Neural progenitor cell (in vitro differentiated cells): ENCODE measurements at regions not wholly inside any gene's neighbourhood (a gene's known extent, or its start where the extent isn't known, plus 50 kb on each side); places are given as distances from the start of the nearest gene placed in this dataset.

ENCODE experiments used
- DNase-seq: peaks from one replicate; pipeline ENCODE4 v3.0.0-alpha.2; 2016; ENCODE audit warnings: low spot score
- H2AFZ ChIP-seq: fragments of 200-600 bp; sonication (generic); replicated peaks from 2 replicates; pipeline ENCODE4 v1.6.1; 2016; ENCODE audit warnings: antibody characterized with exemption
- H3F3A ChIP-seq: fragments of 200-600 bp; sonication (generic); 2 replicates; pipeline ENCODE4 v1.6.1; 2016; ENCODE audit warnings: antibody characterized with exemption, low read depth
- H3K27ac ChIP-seq: fragments of 200-600 bp; sonication (generic); 2 replicates; pipeline ENCODE4 v1.5.1; 2016; ENCODE audit warnings: mild to moderate bottlenecking
- H3K27me3 ChIP-seq: fragments of 200-600 bp; sonication (generic); 2 replicates; pipeline ENCODE4 v1.6.1; 2016; ENCODE audit warnings: mild to moderate bottlenecking, moderate library complexity
- H3K36me3 ChIP-seq: fragments of 200-600 bp; sonication (generic); 2 replicates; pipeline ENCODE4 v1.5.1; 2016
- H3K4me1 ChIP-seq: fragments of 200-600 bp; sonication (generic); 2 replicates; pipeline ENCODE4 v1.6.1; 2016; ENCODE audit warnings: mixed run types
- H3K4me2 ChIP-seq: fragments of 200-600 bp; sonication (generic); 2 replicates; pipeline ENCODE4 v1.6.1; 2016
- H3K4me3 ChIP-seq: fragments of 200-600 bp; sonication (generic); 2 replicates; pipeline ENCODE4 v1.5.1; 2016
- H3K79me2 ChIP-seq: fragments of 200-600 bp; sonication (generic); 2 replicates; pipeline ENCODE4 v1.6.1; 2016; ENCODE audit warnings: low read depth
- H3K9ac ChIP-seq: fragments of 200-600 bp; sonication (generic); 2 replicates; pipeline ENCODE4 v1.6.1; 2016
- H3K9me3 ChIP-seq: fragments of 200-600 bp; sonication (generic); 2 replicates; pipeline ENCODE4 v1.5.1; 2016; ENCODE audit warnings: low read depth
- H4K20me1 ChIP-seq: fragments of 200-600 bp; sonication (generic); 2 replicates; pipeline ENCODE4 v1.6.1; 2016; ENCODE audit warnings: low read depth
- H3K27ac Mint-ChIP-seq: 3 replicates; pipeline ENCODE4 v1.8.0; 2021; ENCODE audit warnings: mixed read lengths
- H3K27me3 Mint-ChIP-seq: 2 replicates; pipeline ENCODE4 v1.8.0; 2022; ENCODE audit warnings: low read depth, mild to moderate bottlenecking, inconsistent platforms, moderate library complexity, mixed read lengths; ENCODE audit not compliant: insufficient read depth
- H3K36me3 Mint-ChIP-seq: 3 replicates; pipeline ENCODE4 v1.8.0; 2021; ENCODE audit warnings: mixed read lengths
- H3K4me1 Mint-ChIP-seq: 3 replicates; pipeline ENCODE4 v1.8.0; 2021; ENCODE audit warnings: mixed read lengths
- H3K4me3 Mint-ChIP-seq: 3 replicates; pipeline ENCODE4 v1.8.0; 2021; ENCODE audit warnings: mild to moderate bottlenecking, moderate library complexity, mixed read lengths
- H3K9me3 Mint-ChIP-seq: 3 replicates; pipeline ENCODE4 v1.8.0; 2020; ENCODE audit warnings: mixed read lengths
- EZH2 ChIP-seq: fragments of 200-600 bp; sonication (generic); IDR thresholded peaks from 2 replicates; pipeline ENCODE4 v1.6.1; 2017; ENCODE audit warnings: antibody characterized with exemption, mild to moderate bottlenecking, moderate library complexity
- EZH2phosphoT487 ChIP-seq: fragments of 200-600 bp; sonication (generic); IDR thresholded peaks from 2 replicates; pipeline ENCODE4 v1.6.1; 2017; ENCODE audit warnings: antibody characterized with exemption
- TF ChIP-seq, protein P1 (sequence below): fragments of 200-600 bp; sonication (generic); IDR thresholded peaks from 2 replicates; pipeline ENCODE4 v1.5.1; 2017; ENCODE audit warnings: antibody characterized with exemption, mild to moderate bottlenecking

GRCh38 chr7:26093023-26093422 lies 59.0 kb upstream of the NFE2L3 start:
- Mint-ChIP-seq H3K4me3 (no peak overlapping the region), H3K27ac (no peak overlapping the region), H3K27me3 (peaks cover 16% of the 10 kb centered on the region), H3K9me3 (no peaks in the 10 kb centered on the region), H3K36me3 (no peaks in the 10 kb centered on the region), H3K4me1 (peaks cover 23% of the 10 kb centered on the region)
- Histone ChIP-seq H3K9me3 (no peaks in the 10 kb centered on the region), H3F3A (peaks cover 5% of the 10 kb centered on the region), H3K4me3 (no peak overlapping the region), H3K27me3 (no peaks in the 10 kb centered on the region), H4K20me1 (no peaks in the 10 kb centered on the region), H3K9ac (no peak overlapping the region), H3K27ac (no peak overlapping the region), H3K36me3 (no peaks in the 10 kb centered on the region), H2AFZ (no peak overlapping the region), H3K79me2 (no peaks in the 10 kb centered on the region), H3K4me2 (no peak overlapping the region), H3K4me1 (peaks cover 9% of the 10 kb centered on the region)
- no peak for DNase-seq
- no peak for TF ChIP-seq EZH2
- no peak for TF ChIP-seq EZH2phosphoT487
- TF ChIP-seq, protein P1, sequence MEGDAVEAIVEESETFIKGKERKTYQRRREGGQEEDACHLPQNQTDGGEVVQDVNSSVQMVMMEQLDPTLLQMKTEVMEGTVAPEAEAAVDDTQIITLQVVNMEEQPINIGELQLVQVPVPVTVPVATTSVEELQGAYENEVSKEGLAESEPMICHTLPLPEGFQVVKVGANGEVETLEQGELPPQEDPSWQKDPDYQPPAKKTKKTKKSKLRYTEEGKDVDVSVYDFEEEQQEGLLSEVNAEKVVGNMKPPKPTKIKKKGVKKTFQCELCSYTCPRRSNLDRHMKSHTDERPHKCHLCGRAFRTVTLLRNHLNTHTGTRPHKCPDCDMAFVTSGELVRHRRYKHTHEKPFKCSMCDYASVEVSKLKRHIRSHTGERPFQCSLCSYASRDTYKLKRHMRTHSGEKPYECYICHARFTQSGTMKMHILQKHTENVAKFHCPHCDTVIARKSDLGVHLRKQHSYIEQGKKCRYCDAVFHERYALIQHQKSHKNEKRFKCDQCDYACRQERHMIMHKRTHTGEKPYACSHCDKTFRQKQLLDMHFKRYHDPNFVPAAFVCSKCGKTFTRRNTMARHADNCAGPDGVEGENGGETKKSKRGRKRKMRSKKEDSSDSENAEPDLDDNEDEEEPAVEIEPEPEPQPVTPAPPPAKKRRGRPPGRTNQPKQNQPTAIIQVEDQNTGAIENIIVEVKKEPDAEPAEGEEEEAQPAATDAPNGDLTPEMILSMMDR, result no peak

GRCh38 chr7:26096136-26096535 lies 55.9 kb upstream of the NFE2L3 start:
- H3K9ac ChIP-seq, result no peak overlapping the region

DNA sequence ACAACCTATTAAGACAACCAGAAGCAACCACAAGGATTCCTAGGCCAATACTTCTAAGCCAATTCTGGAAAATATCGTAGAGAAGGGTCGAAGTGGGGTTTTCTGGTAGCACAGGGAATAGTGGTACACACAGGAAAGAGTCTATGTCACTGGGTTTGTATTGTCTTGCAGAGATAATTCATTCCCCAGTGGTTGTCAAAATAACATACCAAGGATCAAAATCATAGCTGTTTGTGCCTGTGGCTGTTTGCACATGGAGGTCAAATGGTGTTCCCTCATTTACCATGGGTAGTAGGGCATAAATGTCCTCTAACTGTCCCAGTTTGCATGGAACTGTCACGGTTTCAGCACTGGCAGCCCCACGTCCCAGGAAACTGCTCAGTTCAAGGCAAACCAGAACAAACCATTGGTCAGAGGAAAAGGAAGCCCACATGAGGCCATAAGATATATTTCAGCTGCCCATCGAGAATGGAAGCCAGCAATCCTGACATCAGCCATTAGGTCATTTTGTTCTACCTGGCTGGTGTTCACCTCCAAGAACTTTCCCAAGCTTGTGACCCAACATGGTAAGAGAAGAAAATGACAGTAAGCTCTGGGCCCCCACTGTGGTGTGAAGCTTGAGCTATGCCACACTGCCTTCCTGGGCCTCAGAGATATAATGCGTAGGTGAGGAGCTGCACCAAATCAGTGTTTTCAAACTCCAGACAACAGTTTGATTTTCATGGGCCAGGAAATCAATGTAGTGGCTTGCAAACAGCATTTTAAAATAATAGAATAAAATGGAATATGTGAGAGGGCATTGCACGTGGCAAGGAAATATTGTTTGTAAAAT lies 53.9 kb upstream of the NFE2L3 start:
- DNase-seq, result no peak
- no peaks in the 10 kb centered on the region for H3K36me3 ChIP-seq
- H3K36me3 Mint-ChIP-seq, result no peaks in the 10 kb centered on the region
- H2AFZ ChIP-seq, result no peak overlapping the region
- H3K27me3 ChIP-seq, result no peaks in the 10 kb centered on the region
- no peak overlapping the region for H3K27ac ChIP-seq
- no peak overlapping the region for H3K9ac ChIP-seq
- H3K4me2 ChIP-seq, result no peak overlapping the region
- H3K4me3 ChIP-seq, result no peak overlapping the region
- H3K27ac Mint-ChIP-seq, result no peak overlapping the region
- H4K20me1 ChIP-seq, result no peaks in the 10 kb centered on the region
- H3K27me3 Mint-ChIP-seq, result peaks cover 12% of the 10 kb centered on the region
- H3K79me2 ChIP-seq, result no peaks in the 10 kb centered on the region
- TF ChIP-seq, protein P1, result no peak
- TF ChIP-seq EZH2, result no peak
- TF ChIP-seq EZH2phosphoT487, result no peak
- no peaks in the 10 kb centered on the region for H3K9me3 Mint-ChIP-seq
- H3K4me3 Mint-ChIP-seq, result no peak overlapping the region
- peaks cover 13% of the 10 kb centered on the region for H3K4me1 ChIP-seq
- H3F3A ChIP-seq, result peaks cover 28% of the 10 kb centered on the region
- peaks cover 25% of the 10 kb centered on the region for H3K4me1 Mint-ChIP-seq
- no peaks in the 10 kb centered on the region for H3K9me3 ChIP-seq

More at GRCh38 chr7:26096136-26096535, 55.9 kb upstream of the NFE2L3 start:
- H3K27me3 ChIP-seq, result no peaks in the 10 kb centered on the region
- peaks cover 4% of the 10 kb centered on the region for H3K4me1 ChIP-seq
- H3K79me2 ChIP-seq, result no peaks in the 10 kb centered on the region
- H3K36me3 Mint-ChIP-seq, result no peaks in the 10 kb centered on the region
- no peaks in the 10 kb centered on the region for H4K20me1 ChIP-seq
- no peaks in the 10 kb centered on the region for H3K9me3 Mint-ChIP-seq
- H3K27ac Mint-ChIP-seq, result no peak overlapping the region
- DNase-seq, result no peak
- H3K4me2 ChIP-seq, result no peak overlapping the region
- H3F3A ChIP-seq, result peaks cover 9% of the 10 kb centered on the region
- H3K27ac ChIP-seq, result no peak overlapping the region
- peaks cover 12% of the 10 kb centered on the region for H3K27me3 Mint-ChIP-seq
- H2AFZ ChIP-seq, result no peak overlapping the region
- H3K9me3 ChIP-seq, result no peaks in the 10 kb centered on the region
- TF ChIP-seq EZH2phosphoT487, result no peak
- TF ChIP-seq, protein P1, result no peak
- no peak for TF ChIP-seq EZH2
- peaks cover 21% of the 10 kb centered on the region for H3K4me1 Mint-ChIP-seq
- no peak overlapping the region for H3K4me3 ChIP-seq
- H3K4me3 Mint-ChIP-seq, result no peak overlapping the region
- H3K36me3 ChIP-seq, result no peaks in the 10 kb centered on the region
